GM23338 (cell line): ENCODE measurements at regions not wholly inside any gene's neighbourhood (a gene's known extent, or its start where the extent isn't known, plus 50 kb on each side); places are given as distances from the start of the nearest gene placed in this dataset.

ENCODE experiments used
- ATAC-seq: fragments of 200-7000 bp; cut with Tn5 transposase; 3 replicates; pipeline ENCODE4 v1.9.1; 2020
- DNase-seq: peaks from one replicate; pipeline ENCODE4 v3.0.0-alpha.2; 2015; ENCODE audit warnings: low spot score
- H2AFZ ChIP-seq: fragments of 200-600 bp; sonication (generic); 2 replicates; pipeline ENCODE4 v1.8.0; 2016; ENCODE audit warnings: antibody characterized with exemption, mild to moderate bottlenecking, moderate library complexity
- H3F3A ChIP-seq: fragments of 200-600 bp; sonication (generic); replicated peaks from 2 replicates; pipeline ENCODE4 v1.8.0; 2017; ENCODE audit warnings: antibody characterized with exemption, mixed run types, low read depth
- H3K27ac ChIP-seq: fragments of 200-600 bp; sonication (generic); 2 replicates; pipeline ENCODE4 v1.6.1; 2016; ENCODE audit warnings: low read depth
- H3K27me3 ChIP-seq: fragments of 200-600 bp; sonication (generic); 2 replicates; pipeline ENCODE4 v1.8.0; 2016; ENCODE audit warnings: mild to moderate bottlenecking, mixed run types, moderate library complexity; ENCODE audit not compliant: insufficient read depth
- H3K36me3 ChIP-seq: fragments of 200-600 bp; sonication (generic); 2 replicates; pipeline ENCODE4 v1.8.0; 2016; ENCODE audit warnings: mild to moderate bottlenecking; ENCODE audit not compliant: insufficient read depth
- H3K4me1 ChIP-seq: fragments of 200-600 bp; sonication (generic); 2 replicates; pipeline ENCODE4 v1.8.0; 2016; ENCODE audit warnings: mild to moderate bottlenecking, moderate library complexity; ENCODE audit not compliant: insufficient read depth
- H3K4me2 ChIP-seq: fragments of 200-600 bp; sonication (generic); 2 replicates; pipeline ENCODE4 v1.7.1; 2017; ENCODE audit warnings: mixed run types
- H3K4me3 ChIP-seq: fragments of 200-600 bp; sonication (generic); 2 replicates; pipeline ENCODE4 v1.6.1; 2016; ENCODE audit warnings: mixed run types
- H3K79me2 ChIP-seq: fragments of 200-600 bp; sonication (generic); replicated peaks from 2 replicates; pipeline ENCODE4 v1.8.0; 2017; ENCODE audit warnings: mild to moderate bottlenecking; ENCODE audit not compliant: insufficient read depth
- H3K9me2 ChIP-seq: fragments of 200-600 bp; sonication (generic); 2 replicates; pipeline ENCODE4 v1.8.0; 2017; ENCODE audit not compliant: insufficient read depth
- H4K20me1 ChIP-seq: fragments of 200-600 bp; sonication (generic); replicated peaks from 2 replicates; pipeline ENCODE4 v1.8.0; 2017; ENCODE audit warnings: mild to moderate bottlenecking; ENCODE audit not compliant: insufficient read depth
- H3K27ac Mint-ChIP-seq: 2 replicates; pipeline ENCODE4 v1.8.0; 2020; ENCODE audit warnings: inconsistent platforms, mild to moderate bottlenecking, moderate library complexity, mixed read lengths
- H3K27me3 Mint-ChIP-seq: 3 replicates; pipeline ENCODE4 v1.8.0; 2022; ENCODE audit warnings: low read depth, mild to moderate bottlenecking, moderate library complexity, mixed read lengths, inconsistent platforms; ENCODE audit not compliant: insufficient read depth, poor library complexity
- H3K36me3 Mint-ChIP-seq: 3 replicates; pipeline ENCODE4 v1.8.0; 2021; ENCODE audit warnings: low read depth, mild to moderate bottlenecking, inconsistent platforms, moderate library complexity, mixed read lengths
- H3K4me1 Mint-ChIP-seq: 3 replicates; pipeline ENCODE4 v1.8.0; 2020; ENCODE audit warnings: mild to moderate bottlenecking, inconsistent platforms, mixed read lengths
- H3K4me3 Mint-ChIP-seq: 3 replicates; pipeline ENCODE4 v1.8.0; 2021; ENCODE audit warnings: moderate library complexity, mild to moderate bottlenecking, inconsistent platforms, mixed read lengths
- H3K9me3 Mint-ChIP-seq: 3 replicates; pipeline ENCODE4 v1.8.0; 2020; ENCODE audit warnings: moderate library complexity, mild to moderate bottlenecking, inconsistent platforms, mixed read lengths
- CREB1 ChIP-seq: fragments of 250-450 bp; sonication (Bioruptor Pico); IDR thresholded peaks from 2 replicates; pipeline ENCODE4 v1.5.0; 2020; ENCODE audit warnings: low read depth, mild to moderate bottlenecking, moderate library complexity
- ETS1 ChIP-seq: IDR thresholded peaks from 2 replicates; pipeline ENCODE4 v1.6.1; 2016; ENCODE audit warnings: antibody characterized with exemption
- EZH2 ChIP-seq: fragments of 200-600 bp; sonication (generic); IDR thresholded peaks from one replicate; pipeline ENCODE4 v1.8.0; 2017; ENCODE audit warnings: antibody characterized with exemption, mild to moderate bottlenecking, low read depth; ENCODE audit not compliant: unreplicated experiment
- JUNB ChIP-seq: IDR thresholded peaks from one replicate; pipeline ENCODE4 v1.6.1; 2016; ENCODE audit warnings: antibody characterized with exemption; ENCODE audit not compliant: unreplicated experiment
- NANOG ChIP-seq: IDR thresholded peaks from 2 replicates; pipeline ENCODE4 v1.6.1; 2016; ENCODE audit warnings: antibody characterized with exemption, borderline replicate concordance
- POLR2AphosphoS5 ChIP-seq: IDR thresholded peaks from 2 replicates; pipeline ENCODE4 v1.6.1; 2016; ENCODE audit warnings: antibody characterized with exemption, low read depth
- REST ChIP-seq: IDR thresholded peaks from one replicate; pipeline ENCODE4 v1.6.1; 2018; ENCODE audit warnings: antibody characterized with exemption; ENCODE audit not compliant: unreplicated experiment
- STAT1 ChIP-seq: IDR thresholded peaks from one replicate; pipeline ENCODE4 v1.6.1; 2016; ENCODE audit warnings: antibody characterized with exemption; ENCODE audit not compliant: unreplicated experiment
- ZNF114 ChIP-seq: fragments of 250-450 bp; sonication (Bioruptor Pico); IDR thresholded peaks from 2 replicates; pipeline ENCODE4 v1.5.0; 2020; ENCODE audit warnings: mild to moderate bottlenecking, moderate library complexity
- ZNF331 ChIP-seq: fragments of 250-450 bp; sonication (Bioruptor Pico); IDR thresholded peaks from 2 replicates; pipeline ENCODE4 v1.5.0; 2020; ENCODE audit warnings: low read depth, mild to moderate bottlenecking, moderate library complexity
- TF ChIP-seq, protein P1 (sequence below), 2 experiments: fragments of 200-600 bp in 1 of 2; sonication (generic) in 1 of 2; conservative IDR thresholded peaks; 2 replicates each; pipeline versions ENCODE4 v1.5.1 to v1.6.1; 2016 to 2017; ENCODE audit warnings: antibody characterized with exemption in 2 of 2, low read depth in 2 of 2, mild to moderate bottlenecking in 2 of 2, moderate library complexity in 1 of 2

DNA sequence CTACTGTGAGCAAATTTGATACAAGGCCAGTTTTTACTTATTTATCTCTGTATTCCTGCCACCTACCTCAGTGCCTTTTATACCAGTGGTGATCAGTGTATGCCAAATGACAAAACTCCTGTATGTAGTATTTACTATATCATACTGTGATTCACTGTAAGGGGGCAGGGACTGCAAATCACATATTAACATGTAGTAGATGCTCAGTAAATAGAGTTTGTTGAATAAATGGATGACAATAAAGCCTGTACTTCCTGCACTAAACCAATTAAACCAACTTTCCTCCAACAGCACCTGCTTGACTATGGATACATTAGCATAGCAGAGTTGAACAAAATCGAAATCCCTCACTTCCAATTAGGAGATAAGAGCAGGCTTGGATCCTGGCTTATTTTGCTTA is 73.3 kb upstream of the C1orf87 start (continued):
- TF ChIP-seq, protein P1, sequence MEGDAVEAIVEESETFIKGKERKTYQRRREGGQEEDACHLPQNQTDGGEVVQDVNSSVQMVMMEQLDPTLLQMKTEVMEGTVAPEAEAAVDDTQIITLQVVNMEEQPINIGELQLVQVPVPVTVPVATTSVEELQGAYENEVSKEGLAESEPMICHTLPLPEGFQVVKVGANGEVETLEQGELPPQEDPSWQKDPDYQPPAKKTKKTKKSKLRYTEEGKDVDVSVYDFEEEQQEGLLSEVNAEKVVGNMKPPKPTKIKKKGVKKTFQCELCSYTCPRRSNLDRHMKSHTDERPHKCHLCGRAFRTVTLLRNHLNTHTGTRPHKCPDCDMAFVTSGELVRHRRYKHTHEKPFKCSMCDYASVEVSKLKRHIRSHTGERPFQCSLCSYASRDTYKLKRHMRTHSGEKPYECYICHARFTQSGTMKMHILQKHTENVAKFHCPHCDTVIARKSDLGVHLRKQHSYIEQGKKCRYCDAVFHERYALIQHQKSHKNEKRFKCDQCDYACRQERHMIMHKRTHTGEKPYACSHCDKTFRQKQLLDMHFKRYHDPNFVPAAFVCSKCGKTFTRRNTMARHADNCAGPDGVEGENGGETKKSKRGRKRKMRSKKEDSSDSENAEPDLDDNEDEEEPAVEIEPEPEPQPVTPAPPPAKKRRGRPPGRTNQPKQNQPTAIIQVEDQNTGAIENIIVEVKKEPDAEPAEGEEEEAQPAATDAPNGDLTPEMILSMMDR (conservative IDR thresholded peaks at IDR 0.05; ENCODE audit: low read depth in 2 of 2) = no peak
- TF ChIP-seq ZNF331 (CRISPR knock-in tag) (no peak), JUNB (no peak), POLR2AphosphoS5 (no peak), NANOG (no peak)

GRCh38 chr1:60145771-60146170 is 72.2 kb upstream of the C1orf87 start:
- Histone ChIP-seq H3K27ac (no peak overlapping the region), H3K4me3 (no peak overlapping the region), H3K79me2 (no peaks in the 10 kb centered on the region), H2AFZ (no peak overlapping the region), H4K20me1 (no peaks in the 10 kb centered on the region), H3K4me2 (no peak overlapping the region), H3K27me3 (no peaks in the 10 kb centered on the region), H3K4me1 (no peaks in the 10 kb centered on the region), H3F3A (no peaks in the 10 kb centered on the region), H3K9me2 (no peaks in the 10 kb centered on the region), H3K36me3 (no peaks in the 10 kb centered on the region)
- Mint-ChIP-seq H3K27ac (no peak overlapping the region), H3K36me3 (no peaks in the 10 kb centered on the region), H3K4me1 (peaks cover 6% of the 10 kb centered on the region), H3K9me3 (no peaks in the 10 kb centered on the region), H3K4me3 (no peak overlapping the region), H3K27me3 (no peaks in the 10 kb centered on the region)
- DNase-seq = no peak
- no peak for ATAC-seq
- TF ChIP-seq ZNF331 (CRISPR knock-in tag) (no peak), POLR2AphosphoS5 (no peak), NANOG (no peak), STAT1 (no peak), ZNF114 (CRISPR knock-in tag) (no peak), EZH2 (no peak), ETS1 (no peak), REST (no peak), CREB1 (CRISPR knock-in tag) (no peak)
- TF ChIP-seq, protein P1 (conservative IDR thresholded peaks at IDR 0.05; ENCODE audit: low read depth in 2 of 2) = no peak
